Endothelial cell of umbilical vein (primary cell): ENCODE measurements at regions not wholly inside any gene's neighbourhood (a gene's known extent, or its start where the extent isn't known, plus 50 kb on each side); places are given as distances from the start of the nearest gene placed in this dataset.

Experiments
- BruUV-seq: library from RNA; stranded (reverse); fragments of 400-500 nt; replicated peaks from 2 replicates; lab custom pipeline; 2021; lab: Mats Ljungman, UMichigan
- CTCF ChIA-PET: fragments of 300-600, 350-600 bp; sonication (Branson Sonifier 250); formaldehyde crosslinking; loops from one replicate; lab custom pipeline; 2021; ENCODE audit warnings: antibody characterized with exemption, inconsistent platforms; lab: Charles Lee
- POLR2A ChIA-PET: fragments of 300-600, 350-600 bp; sonication (Branson Sonifier 250); formaldehyde crosslinking; loops from one replicate; lab custom pipeline; 2021; ENCODE audit warnings: antibody characterized with exemption, inconsistent platforms; lab: Charles Lee
- DNase-seq: peaks from one replicate; pipeline ENCODE4 v3.0.0-alpha.2; 2011; ENCODE audit warnings: low read depth, low spot score
- FAIRE-seq: peaks from 2 replicates; lab custom pipeline; 2011; peaks lifted over from hg19 to GRCh38; lab: Jason Lieb, UNC
- H2AFZ ChIP-seq: 2 replicates; pipeline ENCODE4 v1.6.0; 2012; ENCODE audit warnings: low read depth, low read length, control low read depth, inconsistent platforms
- H3K27ac ChIP-seq: 2 replicates; pipeline ENCODE4 v1.5.1; 2011; ENCODE audit warnings: low read depth, mild to moderate bottlenecking, control low read depth, low read length, moderate library complexity; ENCODE audit not compliant: insufficient read depth
- H3K27me3 ChIP-seq, 2 experiments: 2 replicates each; pipeline versions ENCODE4 v1.6.0 to v1.6.1; 2011; ENCODE audit warnings: low read length in 2 of 2, mixed read lengths in 1 of 2; ENCODE audit not compliant: control insufficient read depth in 2 of 2, insufficient read depth in 2 of 2
- H3K36me3 ChIP-seq, 2 experiments: 2 replicates in 1 of 2; 3 replicates in 1 of 2; pipeline ENCODE4 v1.5.1; 2011; ENCODE audit warnings: low read length in 2 of 2, mild to moderate bottlenecking in 1 of 2, moderate library complexity in 1 of 2; ENCODE audit not compliant: control insufficient read depth in 2 of 2, insufficient read depth in 2 of 2; ENCODE audit errors: extremely low read depth in 1 of 2
- H3K4me1 ChIP-seq: 3 replicates; pipeline ENCODE4 v1.5.1; 2011; ENCODE audit warnings: mild to moderate bottlenecking, low read length; ENCODE audit not compliant: control insufficient read depth, insufficient read depth; ENCODE audit errors: extremely low read depth
- H3K4me2 ChIP-seq: 2 replicates; pipeline ENCODE4 v1.6.1; 2011; ENCODE audit warnings: low read length, control low read depth, mixed read lengths; ENCODE audit not compliant: insufficient read depth
- H3K4me3 ChIP-seq, 3 experiments: fragments of 200-600 bp in 1 of 3; sonication (generic), shearing (Covaris generic) in 1 of 3; replicated peaks in 1 of 3; 2 replicates each; pipeline ENCODE4 v1.5.1; 2011 to 2016; ENCODE audit warnings: control low read depth in 3 of 3, low read length in 3 of 3, mild to moderate bottlenecking in 2 of 3, inconsistent platforms in 1 of 3, low read depth in 1 of 3, moderate library complexity in 1 of 3; ENCODE audit not compliant: insufficient read depth in 1 of 3
- H3K79me2 ChIP-seq: 2 replicates; pipeline ENCODE4 v1.6.0; 2012; ENCODE audit warnings: low read length, inconsistent platforms; ENCODE audit not compliant: control insufficient read depth, insufficient read depth
- H3K9ac ChIP-seq: replicated peaks from 2 replicates; pipeline ENCODE3; 2011; ENCODE audit warnings: low read length, control low read depth; ENCODE audit not compliant: insufficient read depth; ENCODE audit errors: extremely low read depth
- H3K9me1 ChIP-seq: replicated peaks from 3 replicates; pipeline ENCODE4 v1.6.0; 2011; ENCODE audit warnings: mild to moderate bottlenecking, low read length; ENCODE audit not compliant: control insufficient read depth, insufficient read depth; ENCODE audit errors: extremely low read depth
- H3K9me3 ChIP-seq: replicated peaks from 2 replicates; pipeline ENCODE4 v1.5.1; 2012; ENCODE audit warnings: low read length, inconsistent platforms; ENCODE audit not compliant: control insufficient read depth, insufficient read depth
- H4K20me1 ChIP-seq: replicated peaks from 2 replicates; pipeline ENCODE3; 2011; ENCODE audit warnings: mild to moderate bottlenecking, low read length; ENCODE audit not compliant: control insufficient read depth, insufficient read depth; ENCODE audit errors: extremely low read depth
- CTCF ChIP-seq, 2 donors: IDR thresholded peaks; 1 replicate in 1 of 2; 2 replicates in 1 of 2; pipeline ENCODE4 v1.5.1; 2011; ENCODE audit warnings: low read length in 2 of 2, mild to moderate bottlenecking in 2 of 2, moderate library complexity in 2 of 2, control low read depth in 1 of 2, inconsistent platforms in 1 of 2, low read depth in 1 of 2; ENCODE audit not compliant: insufficient read depth in 1 of 2; ENCODE audit errors: extremely low read depth in 1 of 2
- EZH2 ChIP-seq: IDR thresholded peaks from 2 replicates; pipeline ENCODE4 v1.6.1; 2012; ENCODE audit warnings: borderline replicate concordance, low read depth, mild to moderate bottlenecking, moderate library complexity, low read length, inconsistent platforms; ENCODE audit not compliant: severe bottlenecking
- FOS ChIP-seq: IDR thresholded peaks from 2 replicates; pipeline ENCODE4 v1.6.1; 2011; ENCODE audit warnings: mild to moderate bottlenecking, low read length, moderate library complexity, borderline replicate concordance; ENCODE audit not compliant: insufficient read depth
- GATA2 ChIP-seq: IDR thresholded peaks from 2 replicates; pipeline ENCODE4 v1.7.0; 2011; ENCODE audit warnings: low read depth, mild to moderate bottlenecking, moderate library complexity, mixed read lengths, low read length; ENCODE audit not compliant: insufficient read length, insufficient read depth
- JUN ChIP-seq: IDR thresholded peaks from 2 replicates; pipeline ENCODE4 v1.6.1; 2011; ENCODE audit warnings: borderline replicate concordance, low read depth; ENCODE audit not compliant: insufficient read length, insufficient read depth
- MYC ChIP-seq: IDR thresholded peaks from one replicate; pipeline ENCODE4 v1.6.1; 2011; ENCODE audit warnings: mild to moderate bottlenecking, low read depth, low read length
- POLR2A ChIP-seq: IDR thresholded peaks from 2 replicates; pipeline ENCODE4 v1.6.1; 2012; ENCODE audit warnings: low read depth, mild to moderate bottlenecking, control low read depth, low read length
- POLR2AphosphoS5 ChIP-seq: IDR thresholded peaks from 2 replicates; pipeline ENCODE4 v1.6.1; 2012; ENCODE audit warnings: low read depth, mild to moderate bottlenecking, control low read depth, low read length, moderate library complexity; ENCODE audit not compliant: insufficient read depth
- dilution Hi-C: fragments of 300-500 bp; cut with MboI; formaldehyde crosslinking; loops from one replicate; pipeline ENCODE4 v1.15.0; 2019; ENCODE audit warnings: low sequenced_read_pairs; ENCODE audit not compliant: extremely low pct_ligation_motif_present
- intact Hi-C: fragments of 100-400 bp; cut with micrococcal nuclease; formaldehyde crosslinking; loops from one replicate; pipeline ENCODE4 v1.10.0; 2022
- TF ChIP-seq, protein P1 (sequence below): IDR thresholded peaks from 2 replicates; pipeline ENCODE4 v1.6.1; 2011; ENCODE audit not compliant: insufficient read depth, insufficient read length

DNA sequence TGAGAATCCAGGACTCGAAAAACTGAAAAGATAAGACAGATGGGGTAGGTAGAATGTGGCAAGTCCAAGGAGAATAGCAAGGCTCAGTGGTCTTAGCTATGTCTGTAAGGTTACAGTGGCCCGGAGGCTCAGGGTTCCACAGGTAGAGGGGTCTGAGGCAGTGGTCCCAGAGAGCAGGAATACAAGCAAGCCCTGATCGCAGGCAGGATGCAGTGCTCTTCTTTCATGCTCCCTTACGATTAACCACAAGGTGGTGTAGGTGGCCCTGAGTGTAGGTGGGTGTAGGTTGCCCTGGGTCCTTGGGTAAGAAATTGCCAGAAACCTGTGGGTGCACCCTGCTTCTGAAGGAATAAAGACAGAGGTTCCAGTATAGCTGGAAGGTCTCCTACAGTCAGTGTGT lies 99.1 kb upstream of the RAB3GAP2 start:
- POLR2A ChIA-PET: no interaction called here

More for the DNA sequence above, 99.1 kb upstream of the RAB3GAP2 start:
- BruUV-seq: no TSS peak
- Histone ChIP-seq H4K20me1 (no peaks in the 10 kb centered on the region), H3K4me2 (no peak overlapping the region), H3K27me3 (no peaks in the 10 kb centered on the region), H3K36me3 (no peaks in the 10 kb centered on the region), H3K9me3 (no peaks in the 10 kb centered on the region), H3K79me2 (no peaks in the 10 kb centered on the region), H2AFZ (no peak overlapping the region), H3K4me1 (no peaks in the 10 kb centered on the region), H3K9ac (no peak overlapping the region), H3K27ac (no peak overlapping the region), H3K9me1 (no peaks in the 10 kb centered on the region), H3K4me3 (no peak overlapping the region)
- CTCF ChIA-PET: interaction anchor here (1.1 to 1.7 kb wide), 2 partner anchors 75 to 181 kb away, joined by 3 to 4 read pairs; no protein-coding TSS in a partner anchor
- DNase-seq: no peak
- TF ChIP-seq JUN (no peak), POLR2AphosphoS5 (no peak), MYC (no peak), GATA2 (no peak), CTCF (IDR thresholded peaks at IDR 0.05; ENCODE audit: extremely low read depth in 1 of 2, insufficient read depth in 1 of 2, low read depth in 1 of 2, low read length in 2 of 2) (no peak), FOS (no peak), POLR2A (no peak), EZH2 (no peak)
- TF ChIP-seq, protein P1, sequence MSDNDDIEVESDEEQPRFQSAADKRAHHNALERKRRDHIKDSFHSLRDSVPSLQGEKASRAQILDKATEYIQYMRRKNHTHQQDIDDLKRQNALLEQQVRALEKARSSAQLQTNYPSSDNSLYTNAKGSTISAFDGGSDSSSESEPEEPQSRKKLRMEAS: no peak
- dilution Hi-C loops: no loop called here
- FAIRE-seq: no peak
- intact Hi-C loops: no loop called here
